ENCODE measurements at regions not wholly inside any gene's neighbourhood (a gene's known extent, or its start where the extent isn't known, plus 50 kb on each side); places are given as distances from the start of the nearest gene placed in this dataset.

DNA sequence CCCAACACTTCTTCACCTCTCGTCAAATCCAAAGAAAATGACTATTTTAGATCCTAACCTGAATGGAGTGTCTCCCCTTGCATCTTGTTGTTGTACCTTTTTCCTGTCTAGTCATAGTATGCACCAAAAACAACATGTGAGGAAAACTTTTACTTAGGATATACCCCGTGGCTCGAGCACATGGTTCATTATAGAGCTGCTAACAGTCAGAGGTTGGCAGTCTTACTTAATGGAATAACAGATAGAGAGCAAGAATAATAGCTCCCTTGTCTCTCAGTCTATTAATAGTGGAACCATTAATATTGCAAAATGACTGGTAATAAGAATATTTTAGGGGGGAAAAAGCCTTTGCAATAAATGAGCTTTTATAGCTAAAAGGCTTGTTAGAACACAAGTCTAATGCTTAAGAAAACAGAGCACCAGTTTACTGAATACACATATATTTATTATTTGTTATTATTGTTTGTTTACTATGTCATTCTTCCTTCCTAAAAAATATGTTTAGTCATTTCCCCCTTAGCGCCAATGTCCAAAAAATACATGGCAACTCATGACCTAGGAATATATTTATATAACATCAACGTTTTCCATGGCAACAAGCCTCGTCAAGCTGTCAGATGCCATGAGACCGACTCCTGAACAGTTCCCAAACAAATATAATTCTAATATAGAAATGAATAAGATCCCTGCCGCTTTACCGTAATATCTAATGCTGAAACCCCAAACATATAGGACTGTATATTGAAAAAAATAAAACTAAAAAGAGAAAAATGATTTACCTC lies 592.4 kb downstream of the SOX5 start:
- Mint-ChIP-seq H3K4me3 (no peak overlapping the region), H3K4me1 (no peaks in the 10 kb centered on the region), H3K36me3 (ENCODE audit: insufficient read depth in 1 of 3, low read depth in 3 of 3) (no peaks in the 10 kb centered on the region), H3K27me3 (ENCODE audit: low read depth) (no peaks in the 10 kb centered on the region), H3K27ac (no peak overlapping the region), H3K9me3 (no peaks in the 10 kb centered on the region)
- Histone ChIP-seq H3K9ac (ENCODE audit: extremely low read depth, insufficient read length, low read length) (no peak overlapping the region), H3K14ac (ENCODE audit: insufficient read depth, low read length) (no peak overlapping the region), H3K4me2 (ENCODE audit: insufficient read depth, insufficient read length, low read length) (no peak overlapping the region), H3K79me2 (ENCODE audit: insufficient read depth, low read length) (no peaks in the 10 kb centered on the region), H3K4ac (ENCODE audit: low read depth, low read length) (no peak overlapping the region), H3K27me3 (ENCODE audit: insufficient read depth, low read length) (no peaks in the 10 kb centered on the region), H4K5ac (ENCODE audit: insufficient read length, low read depth, low read length) (no peak overlapping the region), H3K23me2 (ENCODE audit: insufficient read length, low read depth, low read length, poor library complexity, severe bottlenecking) (no peaks in the 10 kb centered on the region), H4K20me1 (ENCODE audit: control insufficient read depth, insufficient read depth, insufficient read length) (no peaks in the 10 kb centered on the region), H2BK12ac (ENCODE audit: insufficient read length, low read depth, low read length) (no peak overlapping the region), H4K91ac (ENCODE audit: insufficient read length, low read depth, low read length) (no peak overlapping the region), H2BK120ac (ENCODE audit: low read depth, low read length, poor library complexity, severe bottlenecking) (no peak overlapping the region), H2BK5ac (ENCODE audit: insufficient read length, low read length) (no peak overlapping the region), H3K18ac (ENCODE audit: insufficient read length, low read depth, low read length) (no peak overlapping the region), H2BK20ac (ENCODE audit: low read depth, low read length, poor library complexity, severe bottlenecking) (no peak overlapping the region), H3K4me1 (ENCODE audit: insufficient read depth, low read length) (no peaks in the 10 kb centered on the region), H3K56ac (ENCODE audit: insufficient read length, low read depth, low read length) (no peak overlapping the region), H3K79me1 (ENCODE audit: insufficient read depth, low read depth, low read length, poor library complexity, severe bottlenecking) (no peaks in the 10 kb centered on the region), H2BK15ac (ENCODE audit: low read depth, low read length) (no peak overlapping the region), H3T11ph (ENCODE audit: low read length) (no peak overlapping the region), H3K27ac (ENCODE audit: insufficient read length, low read depth, low read length) (no peak overlapping the region), H2AK5ac (ENCODE audit: insufficient read length, low read length) (no peak overlapping the region), H3K9me3 (ENCODE audit: control insufficient read depth, low read depth, low read length) (no peaks in the 10 kb centered on the region), H2AFZ (ENCODE audit: low read length) (no peak overlapping the region), H3K23ac (ENCODE audit: insufficient read length, low read depth, low read length) (no peak overlapping the region), H4K8ac (replicated peaks; ENCODE audit: insufficient read length, low read depth, low read length) (no peak overlapping the region)
- no peak for DNase-seq
- WGBS (ENCODE audit: extremely low coverage, insufficient read length, low lambda C conversion rate): no CpG with 5 or more reads among the region's 9 CpGs
- TF ChIP-seq, protein P1, sequence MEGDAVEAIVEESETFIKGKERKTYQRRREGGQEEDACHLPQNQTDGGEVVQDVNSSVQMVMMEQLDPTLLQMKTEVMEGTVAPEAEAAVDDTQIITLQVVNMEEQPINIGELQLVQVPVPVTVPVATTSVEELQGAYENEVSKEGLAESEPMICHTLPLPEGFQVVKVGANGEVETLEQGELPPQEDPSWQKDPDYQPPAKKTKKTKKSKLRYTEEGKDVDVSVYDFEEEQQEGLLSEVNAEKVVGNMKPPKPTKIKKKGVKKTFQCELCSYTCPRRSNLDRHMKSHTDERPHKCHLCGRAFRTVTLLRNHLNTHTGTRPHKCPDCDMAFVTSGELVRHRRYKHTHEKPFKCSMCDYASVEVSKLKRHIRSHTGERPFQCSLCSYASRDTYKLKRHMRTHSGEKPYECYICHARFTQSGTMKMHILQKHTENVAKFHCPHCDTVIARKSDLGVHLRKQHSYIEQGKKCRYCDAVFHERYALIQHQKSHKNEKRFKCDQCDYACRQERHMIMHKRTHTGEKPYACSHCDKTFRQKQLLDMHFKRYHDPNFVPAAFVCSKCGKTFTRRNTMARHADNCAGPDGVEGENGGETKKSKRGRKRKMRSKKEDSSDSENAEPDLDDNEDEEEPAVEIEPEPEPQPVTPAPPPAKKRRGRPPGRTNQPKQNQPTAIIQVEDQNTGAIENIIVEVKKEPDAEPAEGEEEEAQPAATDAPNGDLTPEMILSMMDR (conservative IDR thresholded peaks at IDR 0.05): no peak
